ENCODE measurements at regions not wholly inside any gene's neighbourhood (a gene's known extent, or its start where the extent isn't known, plus 50 kb on each side); places are given as distances from the start of the nearest gene placed in this dataset.

GRCh38 chr3:73680391-73681095 is 55.8 kb upstream of the PDZRN3 start:
- DNase-seq: no peak

DNA sequence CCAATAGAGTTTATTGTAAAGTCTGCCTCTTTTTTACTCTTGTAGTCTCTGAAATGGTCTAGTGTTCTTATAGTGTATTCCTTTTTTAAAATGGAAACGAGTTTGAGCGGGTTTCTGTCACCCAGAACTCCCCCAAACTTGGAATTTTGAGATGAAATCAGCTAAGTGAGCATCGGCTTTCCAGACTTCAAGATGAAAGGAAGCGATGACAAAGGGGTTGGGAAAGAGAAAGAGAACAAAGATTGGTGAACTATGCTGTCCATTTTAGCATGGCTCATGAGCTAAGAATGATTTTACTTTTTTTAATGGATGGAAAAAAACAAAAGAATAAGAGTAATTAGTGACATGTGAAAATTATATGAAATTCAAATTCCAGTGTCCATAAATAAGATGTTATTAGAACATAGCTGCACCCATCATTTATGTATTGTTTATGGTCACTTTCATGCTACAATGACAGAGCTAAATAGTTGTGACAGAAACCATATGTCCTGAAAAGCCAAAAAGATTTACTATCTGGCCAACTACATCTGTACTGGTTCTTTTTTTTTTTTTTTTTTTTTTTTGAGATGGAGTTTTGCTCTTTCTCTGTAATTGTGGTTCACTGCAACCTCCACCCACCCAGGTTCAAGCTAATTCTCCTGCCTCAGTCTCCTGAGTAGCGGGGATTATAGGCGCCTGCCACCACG is 52.7 kb upstream of the PDZRN3 start:
- DNase-seq: no peak

Measured in cerebellar nuclear complex (tissue), 1 donor.